Thoracic aorta (tissue), 2 donors: ENCODE measurements at regions not wholly inside any gene's neighbourhood (a gene's known extent, or its start where the extent isn't known, plus 50 kb on each side); places are given as distances from the start of the nearest gene placed in this dataset.

Experiments
- ATAC-seq: fragments of 150-250 bp; one replicate; pipeline ENCODE4 v1.8.0; 2017; ENCODE audit warnings: low read depth; ENCODE audit not compliant: insufficient number of reproducible peaks, low FRiP score
- DNase-seq: peaks from one replicate; pipeline ENCODE4 v3.0.0-alpha.2; 2020; ENCODE audit warnings: low spot score
- H3K27ac ChIP-seq, 2 donors: fragments of 200-600 bp; sonication (generic); 1 replicate in 1 of 2; 2 replicates in 1 of 2; pipeline ENCODE4 v1.5.1; 2016; ENCODE audit warnings: mild to moderate bottlenecking in 2 of 2, moderate library complexity in 2 of 2
- H3K27me3 ChIP-seq: fragments of 200-600 bp; sonication (generic); replicated peaks from 2 replicates; pipeline ENCODE4 v1.6.0; 2016; ENCODE audit warnings: mild to moderate bottlenecking; ENCODE audit not compliant: insufficient read depth
- H3K36me3 ChIP-seq: fragments of 200-600 bp; sonication (generic); one replicate; pipeline ENCODE4 v1.5.1; 2016
- H3K4me1 ChIP-seq, 2 donors: fragments of 200-600 bp; sonication (generic); 1 replicate in 1 of 2; 2 replicates in 1 of 2; pipeline versions ENCODE4 v1.5.1 to v1.6.0; 2016; ENCODE audit warnings: low read depth in 2 of 2, mild to moderate bottlenecking in 1 of 2; ENCODE audit not compliant: control insufficient read depth in 1 of 2
- H3K4me3 ChIP-seq: fragments of 200-600 bp; sonication (generic); 2 replicates; pipeline ENCODE4 v1.5.1; 2016; ENCODE audit warnings: mild to moderate bottlenecking
- H3K9me3 ChIP-seq: fragments of 200-600 bp; sonication (generic); 2 replicates; pipeline ENCODE4 v1.5.1; 2016
- CTCF ChIP-seq: fragments of 200-600 bp; sonication (generic); IDR thresholded peaks from one replicate; pipeline ENCODE4 v1.5.1; 2019; ENCODE audit warnings: antibody characterized with exemption

- ATAC-seq (no peak), DNase-seq (no peak)
- H3K27me3 ChIP-seq = no peaks in the 10 kb centered on the region
- H3K27ac ChIP-seq = no peak overlapping the region
- no peaks in the 10 kb centered on the region for H3K9me3 ChIP-seq
- H3K4me3 ChIP-seq = no peak overlapping the region
- TF ChIP-seq CTCF = no peak
- H3K4me1 ChIP-seq = no peaks in the 10 kb centered on the region
- no peaks in the 10 kb centered on the region for H3K36me3 ChIP-seq
These were observed 147.2 kb upstream of the DYRK2 start for GRCh38 chr12:67501362-67501761.

- DNase-seq (no peak), ATAC-seq (no peak)
- no peaks in the 10 kb centered on the region for H3K27me3 ChIP-seq
- H3K9me3 ChIP-seq = no peaks in the 10 kb centered on the region
- no peak for TF ChIP-seq CTCF
- no peaks in the 10 kb centered on the region for H3K36me3 ChIP-seq
- no peak overlapping the region for H3K27ac ChIP-seq
- H3K4me3 ChIP-seq = no peak overlapping the region
- H3K4me1 ChIP-seq = no peaks in the 10 kb centered on the region
These were observed 144.5 kb upstream of the DYRK2 start for GRCh38 chr12:67504026-67504425.

- peaks cover 0 to 9% of the 10 kb centered on the region in 2 donors for H3K4me1 ChIP-seq
- H3K4me3 ChIP-seq = no peak overlapping the region
- ATAC-seq = no peak
- H3K27ac ChIP-seq = no peak overlapping the region
- DNase-seq = no peak
- no peak for TF ChIP-seq CTCF
- no peaks in the 10 kb centered on the region for H3K36me3 ChIP-seq
- H3K27me3 ChIP-seq = no peaks in the 10 kb centered on the region
- no peaks in the 10 kb centered on the region for H3K9me3 ChIP-seq
These were observed 141.8 kb upstream of the DYRK2 start for GRCh38 chr12:67506739-67507138.

DNA sequence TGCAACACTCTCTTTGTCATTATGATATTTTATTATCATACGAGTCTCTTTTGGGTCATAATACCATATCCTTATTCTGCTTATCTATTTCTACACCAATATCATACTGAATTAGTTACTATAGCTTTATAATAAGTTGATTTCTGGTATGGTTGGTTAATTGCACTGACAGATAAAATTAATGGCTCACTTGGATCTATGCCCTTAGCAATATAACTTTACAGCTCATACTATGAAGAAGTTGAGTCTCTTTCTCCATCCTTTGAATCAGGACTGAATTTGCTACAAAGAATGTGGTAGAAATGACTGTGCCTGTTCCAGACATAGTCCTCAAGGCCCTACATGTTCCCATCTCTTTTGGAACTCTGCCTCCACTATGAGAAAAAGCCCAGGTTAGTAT is 139.7 kb upstream of the DYRK2 start:
- Histone ChIP-seq H3K36me3 (no peaks in the 10 kb centered on the region), H3K27ac (no peak overlapping the region), H3K9me3 (no peaks in the 10 kb centered on the region), H3K4me3 (no peak overlapping the region), H3K4me1 (peaks cover 4 to 20% of the 10 kb centered on the region in 2 donors), H3K27me3 (no peaks in the 10 kb centered on the region)
- ATAC-seq (no peak), DNase-seq (no peak)
- no peak for TF ChIP-seq CTCF

DNA sequence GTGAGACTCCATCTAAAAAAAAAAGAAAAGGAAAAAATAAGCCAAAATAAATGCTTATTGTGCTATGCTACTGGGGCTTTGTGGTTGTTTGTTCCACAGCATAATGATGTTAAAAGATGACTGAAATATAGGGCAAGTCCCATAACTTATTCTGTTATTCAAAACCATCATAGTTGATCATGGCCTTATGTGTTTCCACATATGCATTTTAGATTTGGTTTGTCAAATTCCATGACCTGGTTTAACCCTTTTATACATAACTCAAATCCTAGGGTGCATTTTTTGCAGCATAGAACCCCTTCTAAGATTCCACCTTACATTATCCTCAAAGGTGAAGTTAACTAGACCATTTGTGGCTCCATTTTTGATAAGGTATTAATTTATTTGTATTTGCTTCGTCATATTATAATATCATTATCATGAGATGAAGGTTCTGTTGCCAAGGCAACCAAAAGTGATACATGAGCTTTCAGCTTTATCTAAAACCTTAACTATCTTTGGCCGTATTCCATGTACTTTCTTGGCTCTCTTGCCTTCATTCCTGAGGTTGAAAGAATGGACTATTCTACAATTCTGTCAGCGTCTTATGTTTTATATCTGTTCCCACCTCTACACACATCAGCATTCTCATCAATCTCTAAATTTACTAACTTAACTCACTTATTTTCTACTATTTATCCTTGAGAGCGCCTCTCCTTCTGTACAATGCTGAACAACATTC is 138.7 kb upstream of the DYRK2 start:
- Histone ChIP-seq H3K27me3 (no peaks in the 10 kb centered on the region), H3K36me3 (no peaks in the 10 kb centered on the region), H3K4me3 (no peak overlapping the region), H3K9me3 (no peaks in the 10 kb centered on the region), H3K27ac (no peak overlapping the region), H3K4me1 (peaks cover 4 to 20% of the 10 kb centered on the region in 2 donors)
- DNase-seq (no peak), ATAC-seq (no peak)
- TF ChIP-seq CTCF = no peak
